ENCODE measurements at regions not wholly inside any gene's neighbourhood (a gene's known extent, or its start where the extent isn't known, plus 50 kb on each side); places are given as distances from the start of the nearest gene placed in this dataset.

- TF ChIP-seq CTCF (IDR thresholded peaks at IDR 0.05; ENCODE audit: low read depth, low read length, poor library complexity, severe bottlenecking), result no peak
- no peak for TF ChIP-seq EZH2phosphoT487 (IDR thresholded peaks at IDR 0.05; ENCODE audit: borderline replicate concordance, low read length)
Observed at GRCh38 chr5:28208356-28208755, 1170.0 kb upstream of the CDH9 start.
